ENCODE measurements at regions not wholly inside any gene's neighbourhood (a gene's known extent, or its start where the extent isn't known, plus 50 kb on each side); places are given as distances from the start of the nearest gene placed in this dataset.

DNA sequence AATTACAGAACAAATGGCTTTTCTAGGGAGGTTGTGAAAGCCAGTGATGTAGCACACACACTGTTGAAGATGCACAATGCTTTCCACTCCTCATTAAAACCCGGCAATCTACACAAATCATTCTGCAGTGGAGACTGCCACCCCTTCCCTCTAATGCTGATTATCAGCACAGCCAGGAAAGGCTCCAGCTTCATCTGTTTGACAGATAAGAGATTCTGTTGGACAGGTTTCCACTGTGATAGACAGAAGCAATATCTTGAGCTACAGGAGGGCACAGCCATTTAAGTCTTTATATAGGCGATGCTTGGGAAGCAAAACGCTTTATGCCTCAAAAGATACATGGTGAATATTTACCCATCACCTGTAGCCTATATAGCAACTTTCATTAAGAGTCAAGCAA lies 555.6 kb downstream of the GLRX3 start:
- Histone ChIP-seq H3K4me1 (ENCODE audit: control insufficient read depth, insufficient read depth, low read length) (no peaks in the 10 kb centered on the region), H3K9ac (ENCODE audit: low read depth, low read length) (no peak overlapping the region), H3K36me3 (ENCODE audit: control insufficient read depth, insufficient read depth, low read length) (no peaks in the 10 kb centered on the region), H3K9me3 (ENCODE audit: control insufficient read depth, insufficient read depth, low read length) (no peaks in the 10 kb centered on the region), H3K27me3 (ENCODE audit: control insufficient read depth, insufficient read depth, low read length) (no peaks in the 10 kb centered on the region), H3K4me3 (ENCODE audit: low read depth, low read length) (no peak overlapping the region)

DNA sequence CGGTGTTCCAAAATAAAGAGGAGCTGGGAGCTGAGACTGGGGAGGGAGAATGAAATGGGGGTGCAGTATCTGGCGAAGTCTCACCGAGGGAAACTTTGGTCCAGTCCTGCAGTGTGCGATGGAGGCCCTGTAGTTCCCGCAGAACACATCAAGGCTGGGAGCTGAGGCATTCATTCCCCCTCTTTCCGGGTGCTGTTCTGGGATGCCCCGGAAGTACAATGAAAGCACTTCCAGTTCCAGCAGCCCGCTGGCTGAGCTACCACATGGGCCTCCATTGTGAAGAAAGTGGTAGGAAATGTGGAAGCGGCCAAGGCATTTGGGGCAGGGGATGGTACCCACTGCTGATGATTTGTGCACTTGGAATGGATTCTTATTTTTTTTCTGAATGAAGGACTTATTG lies 560.7 kb downstream of the GLRX3 start:
- Histone ChIP-seq H3K9me3 (ENCODE audit: control insufficient read depth, insufficient read depth, low read length) (no peaks in the 10 kb centered on the region), H3K27me3 (ENCODE audit: control insufficient read depth, insufficient read depth, low read length) (no peaks in the 10 kb centered on the region), H3K36me3 (ENCODE audit: control insufficient read depth, insufficient read depth, low read length) (no peaks in the 10 kb centered on the region), H3K4me1 (ENCODE audit: control insufficient read depth, insufficient read depth, low read length) (no peaks in the 10 kb centered on the region), H3K4me3 (ENCODE audit: low read depth, low read length) (no peak overlapping the region), H3K9ac (ENCODE audit: low read depth, low read length) (no peak overlapping the region)

DNA sequence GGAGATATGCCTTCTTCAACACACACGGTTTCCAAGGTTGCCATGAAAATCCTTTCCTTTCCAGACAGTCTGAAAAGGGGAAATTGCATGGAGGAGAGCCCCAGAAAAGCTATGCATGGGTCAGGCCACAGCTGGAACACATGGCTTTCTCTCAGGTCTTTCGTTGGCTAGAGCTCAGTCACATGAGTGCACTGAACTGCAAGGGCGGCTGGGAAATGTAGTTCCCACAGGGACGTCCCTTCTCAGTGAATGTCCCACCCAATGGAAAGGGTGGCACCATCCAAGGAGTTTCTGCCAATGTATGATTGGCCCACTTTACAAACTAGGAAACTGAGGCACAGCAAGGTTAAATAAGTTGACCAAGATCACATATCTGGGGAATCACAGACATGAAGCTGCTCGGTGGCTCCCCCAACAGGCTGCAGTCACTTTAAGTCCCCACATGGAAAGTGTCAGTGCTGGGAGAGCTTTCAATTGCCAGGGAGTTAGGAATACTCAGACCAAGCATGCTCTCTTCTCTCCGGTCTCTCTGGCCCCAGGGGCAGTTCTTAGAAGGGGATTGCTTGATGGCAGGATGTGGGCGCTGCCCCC lies 571.3 kb downstream of the GLRX3 start:
- H3K9me3 ChIP-seq (ENCODE audit: control insufficient read depth, insufficient read depth, low read length), result no peaks in the 10 kb centered on the region
- H3K9ac ChIP-seq (ENCODE audit: low read depth, low read length), result no peak overlapping the region
- no peak overlapping the region for H3K4me3 ChIP-seq (ENCODE audit: low read depth, low read length)
- no peaks in the 10 kb centered on the region for H3K36me3 ChIP-seq (ENCODE audit: control insufficient read depth, insufficient read depth, low read length)
- no peaks in the 10 kb centered on the region for H3K4me1 ChIP-seq (ENCODE audit: control insufficient read depth, insufficient read depth, low read length)
- H3K27me3 ChIP-seq (ENCODE audit: control insufficient read depth, insufficient read depth, low read length), result no peaks in the 10 kb centered on the region

DNA sequence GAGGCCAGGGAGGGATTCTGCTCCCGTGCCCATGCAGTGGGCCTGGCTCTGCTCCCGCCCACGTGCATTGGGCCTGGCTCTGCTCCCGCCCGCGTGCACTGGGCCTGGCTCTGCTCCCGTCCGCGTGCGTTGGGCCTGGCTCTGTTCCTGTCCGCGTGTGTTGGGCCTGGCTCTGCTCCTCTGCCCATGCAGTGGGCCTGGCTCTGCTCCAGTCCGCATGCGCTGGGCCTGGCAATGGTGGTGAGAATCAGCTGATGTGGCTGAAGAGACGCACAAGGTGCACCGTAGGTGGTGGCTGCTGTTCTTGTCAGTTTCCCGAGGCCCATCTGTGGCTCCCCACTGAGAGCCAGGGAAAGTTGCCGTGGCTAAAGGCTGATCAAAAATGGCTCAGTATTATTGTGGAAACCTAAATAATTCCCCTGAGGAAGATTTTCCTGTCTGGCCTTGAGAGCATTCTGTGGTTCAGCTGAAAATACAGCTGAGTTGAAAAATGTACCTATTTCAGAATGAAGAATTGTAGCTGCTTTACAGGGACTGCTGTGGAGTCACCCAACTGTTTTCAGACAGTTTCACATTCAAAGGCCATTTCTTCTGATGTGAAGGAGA lies 572.4 kb downstream of the GLRX3 start:
- no peaks in the 10 kb centered on the region for H3K4me1 ChIP-seq (ENCODE audit: control insufficient read depth, insufficient read depth, low read length)
- no peaks in the 10 kb centered on the region for H3K9me3 ChIP-seq (ENCODE audit: control insufficient read depth, insufficient read depth, low read length)
- no peak overlapping the region for H3K4me3 ChIP-seq (ENCODE audit: low read depth, low read length)
- no peak overlapping the region for H3K9ac ChIP-seq (ENCODE audit: low read depth, low read length)
- H3K36me3 ChIP-seq (ENCODE audit: control insufficient read depth, insufficient read depth, low read length), result no peaks in the 10 kb centered on the region
- no peaks in the 10 kb centered on the region for H3K27me3 ChIP-seq (ENCODE audit: control insufficient read depth, insufficient read depth, low read length)

DNA sequence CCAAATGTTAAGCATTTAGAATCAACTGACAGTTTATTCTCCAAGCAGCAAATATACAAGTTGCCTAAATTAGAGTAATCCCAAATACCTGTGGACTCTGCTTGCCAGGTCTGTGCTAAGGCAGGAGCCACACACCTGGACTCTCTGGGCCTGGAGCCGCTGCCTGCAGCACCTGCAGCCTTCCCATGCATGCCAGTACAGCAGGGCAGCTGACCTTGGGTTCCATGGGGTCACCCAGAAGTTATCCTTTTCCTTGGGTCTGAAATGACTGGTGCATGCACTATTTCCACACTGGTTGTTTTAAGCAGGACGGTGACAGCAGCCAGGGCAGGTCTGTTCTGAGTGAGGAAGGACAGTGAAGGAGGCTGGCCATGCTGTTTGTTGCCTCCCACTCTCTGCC lies 573.2 kb downstream of the GLRX3 start:
- H3K9me3 ChIP-seq (ENCODE audit: control insufficient read depth, insufficient read depth, low read length), result no peaks in the 10 kb centered on the region
- no peak overlapping the region for H3K4me3 ChIP-seq (ENCODE audit: low read depth, low read length)
- H3K9ac ChIP-seq (ENCODE audit: low read depth, low read length), result no peak overlapping the region
- no peaks in the 10 kb centered on the region for H3K27me3 ChIP-seq (ENCODE audit: control insufficient read depth, insufficient read depth, low read length)
- no peaks in the 10 kb centered on the region for H3K36me3 ChIP-seq (ENCODE audit: control insufficient read depth, insufficient read depth, low read length)
- no peaks in the 10 kb centered on the region for H3K4me1 ChIP-seq (ENCODE audit: control insufficient read depth, insufficient read depth, low read length)

DNA sequence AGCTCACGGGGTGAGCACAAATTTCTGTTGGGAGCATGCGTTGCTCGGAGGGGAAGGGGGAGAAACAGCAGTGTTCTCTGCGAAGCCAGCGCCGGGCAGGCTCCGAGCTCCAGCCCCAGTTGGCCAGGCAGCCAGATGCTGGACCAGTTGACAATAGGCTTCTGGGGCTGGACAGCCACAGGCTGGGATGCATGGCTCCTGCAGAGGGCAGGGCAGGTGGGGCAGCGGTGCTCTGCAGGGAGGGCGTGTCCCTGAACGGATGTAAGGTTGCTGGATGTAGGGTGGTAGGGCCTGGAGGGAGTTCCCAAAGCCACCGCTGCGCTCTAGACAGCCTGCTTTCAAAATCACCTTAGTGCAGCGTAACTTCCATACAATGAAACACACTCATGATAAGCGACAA lies 574.9 kb downstream of the GLRX3 start:
- H3K36me3 ChIP-seq (ENCODE audit: control insufficient read depth, insufficient read depth, low read length), result no peaks in the 10 kb centered on the region
- no peaks in the 10 kb centered on the region for H3K27me3 ChIP-seq (ENCODE audit: control insufficient read depth, insufficient read depth, low read length)
- no peak overlapping the region for H3K9ac ChIP-seq (ENCODE audit: low read depth, low read length)
- H3K4me3 ChIP-seq (ENCODE audit: low read depth, low read length), result no peak overlapping the region
- H3K9me3 ChIP-seq (ENCODE audit: control insufficient read depth, insufficient read depth, low read length), result no peaks in the 10 kb centered on the region
- no peaks in the 10 kb centered on the region for H3K4me1 ChIP-seq (ENCODE audit: control insufficient read depth, insufficient read depth, low read length)

DNA sequence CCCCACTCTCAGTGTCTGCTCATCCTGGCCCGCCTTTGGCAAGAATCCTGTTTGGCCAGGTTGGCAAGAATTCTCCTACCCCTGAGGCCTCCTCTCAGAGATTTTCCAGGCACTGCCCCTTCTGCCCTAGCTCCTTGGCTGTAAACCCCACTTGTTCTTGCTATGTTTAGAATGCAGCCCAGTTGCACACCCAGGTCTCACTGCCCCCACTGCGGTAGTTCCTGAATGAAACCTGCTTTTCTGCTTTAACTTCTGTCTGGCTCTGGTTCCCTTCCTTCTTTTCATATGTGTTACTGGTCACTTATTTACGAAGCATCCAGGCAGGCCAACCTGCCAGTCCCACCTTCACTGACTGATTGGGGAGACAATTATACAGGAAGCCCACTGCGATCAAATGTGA lies 576.9 kb downstream of the GLRX3 start:
- H3K9me3 ChIP-seq (ENCODE audit: control insufficient read depth, insufficient read depth, low read length), result no peaks in the 10 kb centered on the region
- no peaks in the 10 kb centered on the region for H3K27me3 ChIP-seq (ENCODE audit: control insufficient read depth, insufficient read depth, low read length)
- H3K9ac ChIP-seq (ENCODE audit: low read depth, low read length), result no peak overlapping the region
- H3K4me1 ChIP-seq (ENCODE audit: control insufficient read depth, insufficient read depth, low read length), result no peaks in the 10 kb centered on the region
- H3K4me3 ChIP-seq (ENCODE audit: low read depth, low read length), result no peak overlapping the region
- H3K36me3 ChIP-seq (ENCODE audit: control insufficient read depth, insufficient read depth, low read length), result no peaks in the 10 kb centered on the region

DNA sequence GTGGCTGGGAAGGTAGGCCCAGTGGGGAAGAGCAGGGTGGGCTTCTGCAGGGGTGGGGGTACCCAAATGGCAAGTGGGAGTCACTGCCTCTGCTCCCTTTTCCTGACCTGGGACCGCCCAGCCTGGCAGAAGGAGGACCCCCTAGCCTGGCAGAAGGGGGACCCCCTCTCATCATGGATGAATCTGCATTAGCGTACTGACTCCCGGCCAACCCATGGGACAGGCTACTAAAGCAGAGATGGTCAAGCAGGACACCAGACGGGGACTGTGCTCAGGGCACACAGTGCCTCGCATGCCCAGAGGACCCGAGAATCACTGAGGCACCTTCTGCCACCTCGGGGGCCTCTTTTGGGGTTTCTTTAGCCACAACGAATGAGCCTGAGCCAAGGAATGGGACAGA lies 577.5 kb downstream of the GLRX3 start:
- Histone ChIP-seq H3K27me3 (ENCODE audit: control insufficient read depth, insufficient read depth, low read length) (no peaks in the 10 kb centered on the region), H3K9me3 (ENCODE audit: control insufficient read depth, insufficient read depth, low read length) (no peaks in the 10 kb centered on the region), H3K9ac (ENCODE audit: low read depth, low read length) (no peak overlapping the region), H3K4me3 (ENCODE audit: low read depth, low read length) (no peak overlapping the region), H3K36me3 (ENCODE audit: control insufficient read depth, insufficient read depth, low read length) (no peaks in the 10 kb centered on the region), H3K4me1 (ENCODE audit: control insufficient read depth, insufficient read depth, low read length) (no peaks in the 10 kb centered on the region)

DNA sequence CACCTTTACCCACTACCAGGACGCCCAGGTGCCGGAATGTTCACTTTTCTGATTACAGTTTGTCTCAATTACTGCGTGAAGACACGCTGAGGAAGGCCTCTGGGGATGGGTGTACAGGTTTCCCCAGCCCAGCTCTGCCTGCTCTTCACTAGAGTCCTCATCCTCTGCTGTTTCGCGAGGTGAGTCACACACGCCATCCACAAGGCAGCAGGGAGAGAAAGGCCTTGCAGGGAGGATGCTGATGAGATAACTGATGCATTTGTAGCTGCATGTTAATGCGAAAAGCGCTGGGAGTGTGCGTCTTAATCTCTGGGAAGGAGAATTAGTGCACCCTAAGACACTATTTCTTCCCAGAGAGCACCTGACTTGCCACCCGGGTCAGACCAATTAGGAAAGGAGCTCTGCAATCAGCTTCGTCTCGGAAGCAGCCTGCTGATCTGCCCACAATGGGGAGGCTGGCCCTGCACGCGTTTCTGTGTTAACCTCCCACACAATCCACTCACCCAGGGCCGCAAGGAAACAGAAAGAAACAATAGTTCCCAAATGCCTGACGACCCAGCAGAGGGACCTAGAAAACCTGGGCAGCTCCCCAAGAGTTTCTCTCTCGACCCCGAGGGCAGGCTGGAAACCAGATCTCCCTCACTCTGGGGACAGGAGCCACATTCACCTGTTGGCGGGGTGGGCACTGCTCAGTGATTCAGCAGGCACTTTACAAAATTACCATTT lies 578.7 kb downstream of the GLRX3 start:
- no peaks in the 10 kb centered on the region for H3K9me3 ChIP-seq (ENCODE audit: control insufficient read depth, insufficient read depth, low read length)
- H3K36me3 ChIP-seq (ENCODE audit: control insufficient read depth, insufficient read depth, low read length), result no peaks in the 10 kb centered on the region
- no peaks in the 10 kb centered on the region for H3K27me3 ChIP-seq (ENCODE audit: control insufficient read depth, insufficient read depth, low read length)
- no peak overlapping the region for H3K4me3 ChIP-seq (ENCODE audit: low read depth, low read length)
- no peaks in the 10 kb centered on the region for H3K4me1 ChIP-seq (ENCODE audit: control insufficient read depth, insufficient read depth, low read length)
- H3K9ac ChIP-seq (ENCODE audit: low read depth, low read length), result no peak overlapping the region

DNA sequence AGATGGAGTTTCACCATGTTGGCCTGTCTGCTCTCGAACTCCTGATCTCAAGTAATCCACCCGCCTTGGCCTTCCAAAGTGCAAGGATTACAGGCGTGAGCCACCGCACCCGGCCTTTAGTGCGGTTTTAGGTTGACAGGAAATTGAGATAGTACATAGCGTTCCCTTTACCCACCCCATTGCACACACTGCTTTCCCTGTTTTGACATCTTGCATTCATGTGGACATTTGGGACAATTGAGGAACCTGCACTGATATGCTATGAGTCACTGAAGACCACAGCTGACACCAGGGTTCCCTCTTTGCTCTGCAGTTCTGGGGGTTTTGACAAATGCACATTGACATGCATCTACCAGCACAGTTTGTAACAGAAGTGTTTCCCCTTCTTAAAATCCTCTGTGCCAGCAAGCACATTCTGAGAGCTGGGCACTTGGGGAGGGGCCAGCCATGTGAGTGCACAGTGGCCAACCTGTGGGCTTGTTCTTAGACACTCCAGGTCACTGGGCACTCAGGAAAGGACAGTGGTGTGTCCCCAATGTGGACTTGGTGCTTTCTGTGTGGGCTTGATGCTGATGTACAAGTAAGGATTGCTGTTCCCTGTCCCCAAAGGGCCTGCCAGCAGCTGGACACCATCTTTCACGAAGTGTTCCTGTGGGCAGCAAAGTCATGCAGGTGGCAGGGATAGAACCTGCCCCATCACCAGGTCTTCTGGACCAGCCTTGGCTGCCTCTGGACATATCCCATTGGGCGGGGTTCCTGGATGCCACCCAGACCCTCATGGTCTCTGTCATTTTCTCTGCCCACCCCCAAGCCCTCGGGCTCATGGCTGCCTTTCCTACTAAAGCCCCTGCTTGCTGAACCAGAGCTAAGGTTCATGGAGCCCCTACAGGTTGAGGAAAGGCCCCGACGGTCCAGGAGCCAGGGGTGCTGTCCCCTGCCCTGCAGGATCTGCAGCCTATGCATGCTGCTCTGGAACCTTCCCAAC lies 579.8 kb downstream of the GLRX3 start:
- Histone ChIP-seq H3K9me3 (ENCODE audit: control insufficient read depth, insufficient read depth, low read length) (no peaks in the 10 kb centered on the region), H3K4me1 (ENCODE audit: control insufficient read depth, insufficient read depth, low read length) (no peaks in the 10 kb centered on the region), H3K27me3 (ENCODE audit: control insufficient read depth, insufficient read depth, low read length) (no peaks in the 10 kb centered on the region), H3K9ac (ENCODE audit: low read depth, low read length) (no peak overlapping the region), H3K36me3 (ENCODE audit: control insufficient read depth, insufficient read depth, low read length) (no peaks in the 10 kb centered on the region), H3K4me3 (ENCODE audit: low read depth, low read length) (no peak overlapping the region)

DNA sequence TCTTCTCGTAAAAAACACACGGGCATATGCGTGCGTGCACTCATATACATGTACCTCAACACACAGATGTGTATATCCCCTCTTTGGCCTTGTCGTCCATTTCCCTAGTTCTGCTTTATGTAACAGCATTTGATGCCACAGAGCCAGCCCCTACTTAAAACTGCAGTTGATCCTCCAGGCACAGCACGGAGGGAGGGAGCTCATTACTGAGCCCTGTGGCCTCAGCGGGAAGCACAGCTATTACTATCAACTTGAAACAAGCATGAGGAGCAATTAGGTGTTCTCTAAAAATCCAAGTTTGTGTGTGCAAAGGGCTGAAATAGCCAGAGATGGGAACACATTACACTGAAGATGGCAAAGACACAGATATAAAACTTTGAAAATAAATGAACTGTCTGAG lies 580.9 kb downstream of the GLRX3 start:
- Histone ChIP-seq H3K9ac (ENCODE audit: low read depth, low read length) (no peak overlapping the region), H3K36me3 (ENCODE audit: control insufficient read depth, insufficient read depth, low read length) (no peaks in the 10 kb centered on the region), H3K4me3 (ENCODE audit: low read depth, low read length) (no peak overlapping the region), H3K27me3 (ENCODE audit: control insufficient read depth, insufficient read depth, low read length) (no peaks in the 10 kb centered on the region), H3K4me1 (ENCODE audit: control insufficient read depth, insufficient read depth, low read length) (no peaks in the 10 kb centered on the region), H3K9me3 (ENCODE audit: control insufficient read depth, insufficient read depth, low read length) (no peaks in the 10 kb centered on the region)
